ENCODE measurements at regions not wholly inside any gene's neighbourhood (a gene's known extent, or its start where the extent isn't known, plus 50 kb on each side); places are given as distances from the start of the nearest gene placed in this dataset.

DNA sequence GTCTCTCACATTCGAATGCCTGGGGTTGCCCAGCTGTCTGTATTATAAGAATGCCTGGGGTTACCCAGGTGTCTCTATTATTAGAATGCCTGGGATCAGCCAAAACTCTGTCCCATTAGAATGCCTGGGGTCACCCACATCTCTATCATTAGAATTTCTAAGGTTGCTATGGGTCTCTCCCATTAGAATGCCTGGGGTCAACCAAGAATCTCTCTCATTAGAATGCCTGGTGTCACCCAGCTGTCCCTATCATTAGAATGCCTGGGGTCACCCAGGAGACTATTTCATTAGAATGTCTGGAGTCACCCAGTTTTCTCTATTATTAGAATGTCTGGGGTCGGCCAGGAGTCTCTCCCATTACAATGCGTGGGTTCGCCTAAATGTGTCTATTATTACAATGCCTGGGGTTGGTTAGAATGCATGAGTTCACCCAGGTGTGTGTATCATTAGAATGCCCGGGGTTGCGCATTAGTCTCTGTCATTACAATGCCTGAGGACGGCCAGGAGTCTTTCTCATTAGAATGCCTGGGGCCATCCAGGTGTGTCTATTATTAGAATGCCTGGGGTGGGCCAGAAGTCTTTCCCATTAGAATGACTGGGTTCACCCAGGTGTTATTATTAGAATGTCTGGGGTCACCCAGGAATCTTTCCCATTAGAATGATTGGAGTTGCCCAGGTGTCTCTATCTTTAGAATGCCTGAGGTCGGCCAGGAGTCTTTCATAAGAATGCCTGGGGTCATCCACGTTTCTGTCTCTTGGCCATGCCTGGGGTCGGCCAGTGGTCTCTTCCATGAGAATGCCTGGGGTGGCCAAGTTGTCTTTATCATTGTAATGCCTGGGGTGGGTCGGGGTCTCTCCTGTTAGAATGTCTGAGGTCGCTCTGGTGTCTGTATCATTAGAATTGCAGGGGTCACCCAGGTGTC, 59.6 kb downstream of the RNF187 start:
- Histone ChIP-seq H3K27ac (no peak overlapping the region), H3K36me3 (ENCODE audit: insufficient read depth in 1 of 2, low read depth in 1 of 2) (no peaks in the 10 kb centered on the region), H3K4me1 (no peaks in the 10 kb centered on the region), H3K9me3 (no peaks in the 10 kb centered on the region), H3K4me3 (no peak overlapping the region), H3K27me3 (ENCODE audit: insufficient read depth in 3 of 3, low read length in 2 of 3) (peaks cover 0 to 11% (median 4%) of the 10 kb centered on the region in 3 donors)
- ATAC-seq (no peak), DNase-seq (no peak)
- intact Hi-C loops (cut with DNase I) = no loop called here
- WGBS, 3 donors = 61 to 73% (median 70%) methylated on average over 12 of the region's 12 CpGs
- TF ChIP-seq, protein P1, sequence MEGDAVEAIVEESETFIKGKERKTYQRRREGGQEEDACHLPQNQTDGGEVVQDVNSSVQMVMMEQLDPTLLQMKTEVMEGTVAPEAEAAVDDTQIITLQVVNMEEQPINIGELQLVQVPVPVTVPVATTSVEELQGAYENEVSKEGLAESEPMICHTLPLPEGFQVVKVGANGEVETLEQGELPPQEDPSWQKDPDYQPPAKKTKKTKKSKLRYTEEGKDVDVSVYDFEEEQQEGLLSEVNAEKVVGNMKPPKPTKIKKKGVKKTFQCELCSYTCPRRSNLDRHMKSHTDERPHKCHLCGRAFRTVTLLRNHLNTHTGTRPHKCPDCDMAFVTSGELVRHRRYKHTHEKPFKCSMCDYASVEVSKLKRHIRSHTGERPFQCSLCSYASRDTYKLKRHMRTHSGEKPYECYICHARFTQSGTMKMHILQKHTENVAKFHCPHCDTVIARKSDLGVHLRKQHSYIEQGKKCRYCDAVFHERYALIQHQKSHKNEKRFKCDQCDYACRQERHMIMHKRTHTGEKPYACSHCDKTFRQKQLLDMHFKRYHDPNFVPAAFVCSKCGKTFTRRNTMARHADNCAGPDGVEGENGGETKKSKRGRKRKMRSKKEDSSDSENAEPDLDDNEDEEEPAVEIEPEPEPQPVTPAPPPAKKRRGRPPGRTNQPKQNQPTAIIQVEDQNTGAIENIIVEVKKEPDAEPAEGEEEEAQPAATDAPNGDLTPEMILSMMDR (IDR thresholded peaks at IDR 0.05) = no peak

DNA sequence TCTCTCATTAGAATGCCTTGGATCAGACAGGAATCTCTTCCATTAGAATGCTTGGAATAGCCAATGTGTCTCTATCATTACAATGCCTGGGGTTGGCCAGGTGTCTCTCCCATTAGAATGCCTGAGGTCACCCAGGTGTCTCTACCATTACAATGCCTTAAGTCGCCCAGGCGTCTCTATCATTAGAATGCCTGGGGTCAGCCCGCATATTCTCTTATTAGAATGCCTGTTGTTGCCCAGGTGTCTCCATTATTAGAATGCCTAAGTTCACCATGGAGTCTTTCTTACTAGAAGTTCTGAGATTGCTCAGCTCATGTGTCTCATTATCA, 60.2 kb downstream of the RNF187 start:
- 66 to 82% (median 76%) methylated on average over 3 of the region's 3 CpGs for WGBS, 3 donors
- intact Hi-C loops (cut with DNase I) = no loop called here
- no peaks in the 10 kb centered on the region for H3K9me3 ChIP-seq
- H3K4me1 ChIP-seq = no peaks in the 10 kb centered on the region
- no peak overlapping the region for H3K27ac ChIP-seq
- TF ChIP-seq, protein P1 (IDR thresholded peaks at IDR 0.05) = no peak
- H3K27me3 ChIP-seq (ENCODE audit: insufficient read depth in 3 of 3, low read length in 2 of 3) = peaks cover 0 to 11% (median 3%) of the 10 kb centered on the region in 3 donors
- no peaks in the 10 kb centered on the region for H3K36me3 ChIP-seq (ENCODE audit: insufficient read depth in 1 of 2, low read depth in 1 of 2)
- no peak for ATAC-seq
- DNase-seq = no peak
- H3K4me3 ChIP-seq = no peak overlapping the region

DNA sequence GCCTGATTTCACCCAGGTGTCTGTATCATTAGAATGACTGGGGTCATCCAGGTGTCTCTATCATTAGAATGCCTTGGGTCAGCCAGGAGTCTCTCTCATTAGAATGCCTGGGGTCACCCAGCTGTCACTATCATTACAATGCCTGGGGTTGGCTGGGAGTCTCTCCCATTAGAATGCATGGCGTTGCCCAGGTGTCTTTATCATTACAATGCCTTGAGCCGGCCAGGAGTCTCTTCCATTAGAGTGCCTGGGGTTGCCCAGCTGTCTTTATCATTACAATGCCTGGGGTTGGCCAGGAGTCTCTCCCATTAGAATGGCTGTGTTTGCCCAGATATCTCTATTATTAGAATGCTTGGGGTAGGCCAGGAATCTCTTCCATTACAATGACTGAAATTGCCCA, 61.6 kb downstream of the RNF187 start:
- no peak overlapping the region for H3K27ac ChIP-seq
- TF ChIP-seq, protein P1 (IDR thresholded peaks at IDR 0.05) = no peak
- intact Hi-C loops (cut with DNase I) = no loop called here
- no peak overlapping the region for H3K4me3 ChIP-seq
- peaks cover 0 to 11% (median 3%) of the 10 kb centered on the region in 3 donors for H3K27me3 ChIP-seq (ENCODE audit: insufficient read depth in 3 of 3, low read length in 2 of 3)
- 9 to 19% (median 17%) methylated on average over 2 of the region's 2 CpGs for WGBS, 3 donors
- no peaks in the 10 kb centered on the region for H3K9me3 ChIP-seq
- ATAC-seq (no peak), DNase-seq (no peak)
- no peaks in the 10 kb centered on the region for H3K36me3 ChIP-seq (ENCODE audit: insufficient read depth in 1 of 2, low read depth in 1 of 2)
- H3K4me1 ChIP-seq = no peaks in the 10 kb centered on the region

DNA sequence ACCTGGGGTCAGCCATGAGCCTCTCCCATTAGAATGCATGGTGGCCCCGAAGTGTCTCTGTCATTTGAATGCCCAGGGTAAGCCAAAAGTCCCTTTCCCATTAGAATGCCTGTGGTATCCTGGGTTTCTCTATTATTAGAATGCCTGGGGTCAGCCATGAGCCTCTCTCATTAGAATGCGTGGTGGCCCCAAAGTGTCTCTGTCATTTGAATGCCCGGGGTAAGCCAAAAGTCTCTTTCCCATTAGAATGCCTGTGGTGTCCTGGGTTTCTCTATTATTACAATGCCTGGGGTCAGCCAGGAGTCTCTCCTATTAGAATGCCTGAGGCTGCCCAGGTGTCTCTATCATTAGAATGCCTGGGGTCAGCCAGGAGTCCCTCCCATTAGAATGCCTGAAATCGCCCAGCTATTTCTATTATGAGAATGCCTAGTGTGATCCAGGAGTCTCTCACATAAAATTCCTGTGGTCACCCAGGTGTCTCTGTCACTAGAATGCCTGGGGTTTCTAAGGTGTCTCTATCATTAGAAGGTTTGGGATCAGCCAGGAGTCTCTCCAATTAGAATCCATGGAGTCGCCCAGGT, 65.5 kb downstream of the RNF187 start:
- no peaks in the 10 kb centered on the region for H3K36me3 ChIP-seq (ENCODE audit: insufficient read depth in 1 of 2, low read depth in 1 of 2)
- no peaks in the 10 kb centered on the region for H3K9me3 ChIP-seq
- DNase-seq (no peak), ATAC-seq (no peak)
- H3K4me3 ChIP-seq = no peak overlapping the region
- intact Hi-C loops (cut with DNase I) = no loop called here
- H3K27me3 ChIP-seq (ENCODE audit: insufficient read depth in 3 of 3, low read length in 2 of 3) = peaks cover 0 to 4% (median 3%) of the 10 kb centered on the region in 3 donors
- H3K27ac ChIP-seq = no peak overlapping the region
- TF ChIP-seq, protein P1 (IDR thresholded peaks at IDR 0.05) = no peak
- no peaks in the 10 kb centered on the region for H3K4me1 ChIP-seq
- WGBS, 3 donors = 54 to 60% (median 59%) methylated on average over 5 of the region's 5 CpGs
